ENCODE measurements at regions not wholly inside any gene's neighbourhood (a gene's known extent, or its start where the extent isn't known, plus 50 kb on each side); places are given as distances from the start of the nearest gene placed in this dataset.

DNA sequence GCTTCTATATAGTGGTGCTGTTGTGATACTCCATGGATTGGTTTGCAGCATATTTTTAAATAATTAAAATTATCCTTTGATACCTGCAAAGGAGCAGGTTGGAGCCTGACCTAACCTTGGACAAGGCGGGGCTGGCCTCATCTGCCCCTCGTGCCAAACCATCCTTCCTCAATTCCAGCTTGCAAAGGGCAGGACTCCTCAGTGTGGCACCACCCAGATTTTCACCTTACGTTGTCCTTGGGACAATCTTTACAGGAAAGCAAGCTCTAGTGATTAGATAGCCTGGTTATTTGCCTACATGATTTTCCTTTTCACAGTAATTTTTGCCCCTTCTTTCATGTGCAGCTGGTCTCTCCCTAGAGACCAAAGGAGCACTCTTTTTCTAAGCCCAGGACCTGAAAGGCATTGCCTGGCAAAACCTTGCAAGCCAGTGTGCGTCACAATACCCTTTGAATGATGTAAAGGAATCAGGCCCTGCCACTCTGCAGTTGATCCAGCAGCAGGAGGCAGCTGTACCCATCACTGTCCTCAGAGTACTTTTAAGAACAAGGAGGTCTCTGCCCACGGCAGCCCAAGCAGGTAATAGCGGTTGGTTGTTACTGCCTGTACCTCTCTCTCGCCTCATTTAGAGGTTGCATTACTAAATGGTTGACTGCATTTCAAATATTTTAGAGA lies 99.4 kb downstream of the ADSS2 start:
- Histone ChIP-seq H3K36me3 (no peaks in the 10 kb centered on the region), H3K4me3 (no peak overlapping the region), H3K27ac (no peak overlapping the region), H3K9me3 (no peaks in the 10 kb centered on the region), H3K27me3 (no peaks in the 10 kb centered on the region), H3K4me1 (peaks cover 0 to 5% (median 0%) of the 10 kb centered on the region in 4 donors)
- intact Hi-C loops (cut with DNase I) = no loop called here
- no peak for DNase-seq
- no peak for TF ChIP-seq EP300 (IDR thresholded peaks at IDR 0.05)
- TF ChIP-seq POLR2A (IDR thresholded peaks at IDR 0.05) = no peak
- TF ChIP-seq, protein P1, sequence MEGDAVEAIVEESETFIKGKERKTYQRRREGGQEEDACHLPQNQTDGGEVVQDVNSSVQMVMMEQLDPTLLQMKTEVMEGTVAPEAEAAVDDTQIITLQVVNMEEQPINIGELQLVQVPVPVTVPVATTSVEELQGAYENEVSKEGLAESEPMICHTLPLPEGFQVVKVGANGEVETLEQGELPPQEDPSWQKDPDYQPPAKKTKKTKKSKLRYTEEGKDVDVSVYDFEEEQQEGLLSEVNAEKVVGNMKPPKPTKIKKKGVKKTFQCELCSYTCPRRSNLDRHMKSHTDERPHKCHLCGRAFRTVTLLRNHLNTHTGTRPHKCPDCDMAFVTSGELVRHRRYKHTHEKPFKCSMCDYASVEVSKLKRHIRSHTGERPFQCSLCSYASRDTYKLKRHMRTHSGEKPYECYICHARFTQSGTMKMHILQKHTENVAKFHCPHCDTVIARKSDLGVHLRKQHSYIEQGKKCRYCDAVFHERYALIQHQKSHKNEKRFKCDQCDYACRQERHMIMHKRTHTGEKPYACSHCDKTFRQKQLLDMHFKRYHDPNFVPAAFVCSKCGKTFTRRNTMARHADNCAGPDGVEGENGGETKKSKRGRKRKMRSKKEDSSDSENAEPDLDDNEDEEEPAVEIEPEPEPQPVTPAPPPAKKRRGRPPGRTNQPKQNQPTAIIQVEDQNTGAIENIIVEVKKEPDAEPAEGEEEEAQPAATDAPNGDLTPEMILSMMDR (IDR thresholded peaks at IDR 0.05) = no peak
- no peak for TF ChIP-seq POLR2AphosphoS5 (IDR thresholded peaks at IDR 0.05)
- WGBS, 2 donors = 67 to 72% methylated on average over 7 of the region's 7 CpGs

DNA sequence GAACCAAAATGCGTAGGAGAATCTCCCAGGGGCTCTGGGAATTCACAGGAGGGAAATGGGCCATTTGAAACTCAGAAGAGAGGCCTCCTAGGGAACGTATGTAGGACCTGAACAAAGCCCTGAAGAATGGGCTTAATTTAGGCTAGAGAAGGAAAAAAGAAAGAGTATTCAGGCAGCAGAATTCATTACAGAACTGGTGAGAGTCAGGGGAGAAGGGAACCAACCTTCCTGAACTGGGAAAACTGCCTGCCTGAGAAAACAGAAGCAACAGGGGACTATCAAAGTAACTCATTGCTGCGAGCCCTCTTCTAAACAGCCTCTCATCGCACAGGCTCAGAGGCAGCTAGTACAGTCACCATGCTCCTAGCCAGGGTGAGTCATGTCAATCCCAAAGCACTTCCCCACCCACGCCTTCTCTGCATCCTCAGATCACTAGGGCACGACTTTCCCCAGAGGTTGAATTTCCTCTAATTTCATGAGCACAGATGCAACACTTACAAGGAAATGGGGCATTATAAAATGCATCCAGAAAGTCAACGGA lies 98.1 kb downstream of the ADSS2 start:
- Histone ChIP-seq H3K36me3 (no peaks in the 10 kb centered on the region), H3K4me3 (no peak overlapping the region), H3K27me3 (no peaks in the 10 kb centered on the region), H3K4me1 (peaks cover 0 to 5% (median 0%) of the 10 kb centered on the region in 4 donors), H3K9me3 (no peaks in the 10 kb centered on the region), H3K27ac (peak overlapping the region in 2 of 4 donors; percentile 43 to 49)
- intact Hi-C loops (cut with DNase I) = no loop called here
- 16 to 47% methylated on average over 7 of the region's 7 CpGs for WGBS, 2 donors
- no peak for TF ChIP-seq POLR2AphosphoS5 (IDR thresholded peaks at IDR 0.05)
- TF ChIP-seq, protein P1 (IDR thresholded peaks at IDR 0.05) = no peak
- TF ChIP-seq EP300 (IDR thresholded peaks at IDR 0.05) = no peak
- no peak for TF ChIP-seq POLR2A (IDR thresholded peaks at IDR 0.05)
- no peak for DNase-seq

DNA sequence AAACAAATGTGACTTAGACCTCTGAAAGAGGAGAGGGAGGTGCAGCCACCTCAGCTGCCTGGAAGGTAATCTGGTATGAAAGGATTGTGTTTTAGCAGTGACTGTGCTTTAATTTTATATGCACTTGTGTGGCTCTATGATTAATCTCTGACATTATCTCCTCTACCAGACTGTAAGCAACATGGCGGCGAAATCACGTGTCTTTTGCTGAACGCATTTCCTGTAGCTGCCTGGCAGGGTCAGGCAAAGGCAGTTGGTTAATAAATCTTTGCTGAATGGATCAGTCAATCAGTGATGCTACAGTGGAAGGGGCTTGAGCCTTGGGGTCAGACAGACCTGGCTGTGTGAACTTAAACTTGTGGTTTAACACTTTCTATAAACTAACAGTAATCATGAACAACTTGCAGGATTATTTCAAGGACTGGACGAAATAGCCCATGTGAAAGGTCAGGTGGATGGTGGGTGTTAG lies 96.9 kb downstream of the ADSS2 start:
- no peaks in the 10 kb centered on the region for H3K27me3 ChIP-seq
- 80 to 81% methylated on average over 5 of the region's 5 CpGs for WGBS, 2 donors
- no peak overlapping the region for H3K4me3 ChIP-seq
- H3K36me3 ChIP-seq = no peaks in the 10 kb centered on the region
- H3K4me1 ChIP-seq = peaks cover 0 to 5% (median 0%) of the 10 kb centered on the region in 4 donors
- intact Hi-C loops (cut with DNase I) = no loop called here
- no peak overlapping the region for H3K27ac ChIP-seq
- TF ChIP-seq, protein P1 (IDR thresholded peaks at IDR 0.05) = no peak
- TF ChIP-seq POLR2AphosphoS5 (IDR thresholded peaks at IDR 0.05) = no peak
- TF ChIP-seq POLR2A (IDR thresholded peaks at IDR 0.05) = no peak
- TF ChIP-seq EP300 (IDR thresholded peaks at IDR 0.05) = no peak
- no peaks in the 10 kb centered on the region for H3K9me3 ChIP-seq
- DNase-seq = no peak

DNA sequence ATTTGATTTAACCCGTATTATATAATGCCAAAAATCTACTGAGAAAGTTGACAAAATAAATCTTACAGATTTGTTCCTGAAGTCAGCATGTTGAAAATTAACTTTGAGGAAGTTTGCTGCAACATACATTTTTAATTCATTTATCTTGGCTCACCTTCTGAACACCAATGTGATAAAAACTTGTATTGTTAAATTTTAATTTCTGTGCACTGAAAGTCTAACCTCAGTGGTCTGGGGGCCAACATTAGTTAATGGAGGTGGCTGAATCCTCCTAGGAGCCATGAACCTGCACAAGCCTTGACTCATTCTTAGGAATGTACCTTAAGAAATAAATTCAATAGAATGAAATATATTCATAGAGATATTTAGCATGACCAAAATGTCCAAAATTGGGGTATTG lies 95.3 kb downstream of the ADSS2 start:
- Histone ChIP-seq H3K27me3 (no peaks in the 10 kb centered on the region), H3K9me3 (no peaks in the 10 kb centered on the region), H3K27ac (no peak overlapping the region), H3K4me1 (peaks cover 0 to 5% (median 1%) of the 10 kb centered on the region in 4 donors), H3K4me3 (no peak overlapping the region), H3K36me3 (no peaks in the 10 kb centered on the region)
- DNase-seq = no peak
- TF ChIP-seq POLR2A (IDR thresholded peaks at IDR 0.05) (no peak), EP300 (IDR thresholded peaks at IDR 0.05) (no peak), POLR2AphosphoS5 (IDR thresholded peaks at IDR 0.05) (no peak)
- TF ChIP-seq, protein P1 (IDR thresholded peaks at IDR 0.05) = no peak
- WGBS, 2 donors = 61 to 86% methylated on average over 1 of the region's 1 CpG
- intact Hi-C loops (cut with DNase I) = no loop called here
